ENCODE measurements at regions not wholly inside any gene's neighbourhood (a gene's known extent, or its start where the extent isn't known, plus 50 kb on each side); places are given as distances from the start of the nearest gene placed in this dataset.
"Not testable (repeated sequence)": the region's sequence is repeated elsewhere in the genome, so short reads cannot be mapped to it uniquely, and the experiment has no call there.

- Histone ChIP-seq H3K4me1 (ENCODE audit: low read depth) (peaks cover 28% of the 10 kb centered on the region), H3K9me3 (ENCODE audit: low read depth) (no peaks in the 10 kb centered on the region), H3K27ac (no peak overlapping the region), H3K27me3 (no peaks in the 10 kb centered on the region), H3K36me3 (no peaks in the 10 kb centered on the region), H3K4me3 (no peak overlapping the region)
- TF ChIP-seq CTCF (IDR thresholded peaks at IDR 0.05; ENCODE audit: low read depth, low read length), result no peak
- DNase-seq (ENCODE audit: low read depth in 1 of 2, low spot score in 1 of 2), result no peak
Measured at GRCh38 chr1:60920561-60920960, 161.8 kb upstream of the NFIA start.

- no peak for TF ChIP-seq CTCF (IDR thresholded peaks at IDR 0.05; ENCODE audit: low read depth, low read length)
- Histone ChIP-seq H3K4me3 (no peak overlapping the region), H3K36me3 (no peaks in the 10 kb centered on the region), H3K27me3 (no peaks in the 10 kb centered on the region), H3K9me3 (ENCODE audit: low read depth) (no peaks in the 10 kb centered on the region), H3K27ac (no peak overlapping the region), H3K4me1 (ENCODE audit: low read depth) (peaks cover 11% of the 10 kb centered on the region)
- DNase-seq (ENCODE audit: low read depth in 1 of 2, low spot score in 1 of 2), result no peak
Measured at GRCh38 chr1:60918867-60919266, 163.5 kb upstream of the NFIA start.

- DNase-seq (ENCODE audit: low read depth in 1 of 2, low spot score in 1 of 2), result no peak
- H3K4me3 ChIP-seq, result no peak overlapping the region
- H3K36me3 ChIP-seq, result no peaks in the 10 kb centered on the region
- peaks cover 7% of the 10 kb centered on the region for H3K4me1 ChIP-seq (ENCODE audit: low read depth)
- H3K27me3 ChIP-seq, result no peaks in the 10 kb centered on the region
- H3K27ac ChIP-seq, result no peak overlapping the region
- no peaks in the 10 kb centered on the region for H3K9me3 ChIP-seq (ENCODE audit: low read depth)
- TF ChIP-seq CTCF (IDR thresholded peaks at IDR 0.05; ENCODE audit: low read depth, low read length), result no peak
Measured at GRCh38 chr1:60916906-60917305, 165.5 kb upstream of the NFIA start.

- no peak overlapping the region for H3K4me3 ChIP-seq
- no peaks in the 10 kb centered on the region for H3K36me3 ChIP-seq
- H3K27me3 ChIP-seq, result no peaks in the 10 kb centered on the region
- no peak for DNase-seq (ENCODE audit: low read depth in 1 of 2, low spot score in 1 of 2)
- H3K4me1 ChIP-seq (ENCODE audit: low read depth), result peaks cover 9% of the 10 kb centered on the region
- no peak for TF ChIP-seq CTCF (IDR thresholded peaks at IDR 0.05; ENCODE audit: low read depth, low read length)
- H3K9me3 ChIP-seq (ENCODE audit: low read depth), result no peaks in the 10 kb centered on the region
- no peak overlapping the region for H3K27ac ChIP-seq
Measured at GRCh38 chr1:60916199-60916598, 166.2 kb upstream of the NFIA start.

GRCh38 chr1:60915441-60915840, 166.9 kb upstream of the NFIA start:
- Histone ChIP-seq H3K36me3 (no peaks in the 10 kb centered on the region), H3K4me1 (ENCODE audit: low read depth) (peaks cover 9% of the 10 kb centered on the region), H3K27ac (no peak overlapping the region), H3K27me3 (no peaks in the 10 kb centered on the region), H3K9me3 (ENCODE audit: low read depth) (no peaks in the 10 kb centered on the region), H3K4me3 (no peak overlapping the region)
- no peak for TF ChIP-seq CTCF (IDR thresholded peaks at IDR 0.05; ENCODE audit: low read depth, low read length)
- no peak for DNase-seq (ENCODE audit: low read depth in 1 of 2, low spot score in 1 of 2)

GRCh38 chr1:60914982-60915381, 167.4 kb upstream of the NFIA start:
- Histone ChIP-seq H3K27me3 (no peaks in the 10 kb centered on the region), H3K27ac (no peak overlapping the region), H3K36me3 (no peaks in the 10 kb centered on the region), H3K4me3 (no peak overlapping the region), H3K4me1 (ENCODE audit: low read depth) (peaks cover 9% of the 10 kb centered on the region), H3K9me3 (ENCODE audit: low read depth) (no peaks in the 10 kb centered on the region)
- no peak for DNase-seq (ENCODE audit: low read depth in 1 of 2, low spot score in 1 of 2)
- TF ChIP-seq CTCF (IDR thresholded peaks at IDR 0.05; ENCODE audit: low read depth, low read length), result no peak

- not testable (repeated sequence) for H3K27ac ChIP-seq; H3K36me3 ChIP-seq; H3K27me3 ChIP-seq; H3K4me3 ChIP-seq; H3K9me3 ChIP-seq (ENCODE audit: low read depth); H3K4me1 ChIP-seq (ENCODE audit: low read depth); DNase-seq (ENCODE audit: low read depth in 1 of 2, low spot score in 1 of 2)
Measured at GRCh38 chr1:60913708-60914107, 168.7 kb upstream of the NFIA start.
